Body of pancreas (tissue), 4 donors: ENCODE measurements at regions not wholly inside any gene's neighbourhood (a gene's known extent, or its start where the extent isn't known, plus 50 kb on each side); places are given as distances from the start of the nearest gene placed in this dataset.

ENCODE experiments used
- ATAC-seq: fragments of 150-250 bp; one replicate; pipeline ENCODE4 v1.9.1; 2016
- DNase-seq, 4 donors: peaks; one replicate each; pipeline ENCODE4 v3.0.0-alpha.2; 2019
- H3K27ac ChIP-seq, 4 donors: fragments of 200-600 bp; sonication (generic); 1 replicate in 3 of 4; 2 replicates in 1 of 4; pipeline versions ENCODE4 v1.5.1 to v1.6.1; 2016 to 2019; ENCODE audit warnings: mild to moderate bottlenecking in 1 of 4, mixed read lengths in 1 of 4, moderate library complexity in 1 of 4
- H3K27me3 ChIP-seq, 2 donors: fragments of 200-600 bp; sonication (generic); one replicate each; pipeline ENCODE4 v1.6.0; 2016; ENCODE audit warnings: mild to moderate bottlenecking in 1 of 2
- H3K36me3 ChIP-seq, 2 donors: fragments of 200-600 bp; sonication (generic); replicated peaks in 1 of 2; 2 replicates each; pipeline ENCODE4 v1.5.1; 2016; ENCODE audit warnings: low read depth in 2 of 2; ENCODE audit not compliant: insufficient read depth in 1 of 2
- H3K4me1 ChIP-seq: fragments of 200-600 bp; sonication (generic); one replicate; pipeline ENCODE4 v1.6.0; 2016
- H3K4me3 ChIP-seq, 2 donors: fragments of 200-600 bp; sonication (generic); 1 replicate in 1 of 2; 2 replicates in 1 of 2; pipeline ENCODE4 v1.5.1; 2016 to 2019
- H3K9me3 ChIP-seq, 3 donors: fragments of 200-600 bp; sonication (generic); 1 replicate in 2 of 3; 2 replicates in 1 of 3; pipeline ENCODE4 v1.5.1; 2016
- CTCF ChIP-seq, 7 experiments: fragments of 450-650 bp in 4 of 7; fragments of 200-600 bp in 3 of 7; sonication (generic) in 3 of 7; IDR thresholded peaks; one replicate each; pipeline ENCODE4 v1.5.1; 2016 to 2019; ENCODE audit warnings: antibody characterized with exemption in 7 of 7
- POLR2A ChIP-seq, 3 donors: fragments of 450-650 bp; IDR thresholded peaks; one replicate each; pipeline ENCODE4 v1.6.1; 2016; ENCODE audit warnings: antibody characterized with exemption in 3 of 3, mild to moderate bottlenecking in 2 of 3
- WGBS, 2 donors: methylation state at CpG; one replicate each; pipeline ENCODE4 v1.1.5; 2017; 5-methylcytosine and 5-hydroxymethylcytosine counted together
- intact Hi-C: fragments of 100-400 bp; cut with DNase I; formaldehyde crosslinking; loops from one replicate; pipeline ENCODE4 v1.15.1; 2023

DNA sequence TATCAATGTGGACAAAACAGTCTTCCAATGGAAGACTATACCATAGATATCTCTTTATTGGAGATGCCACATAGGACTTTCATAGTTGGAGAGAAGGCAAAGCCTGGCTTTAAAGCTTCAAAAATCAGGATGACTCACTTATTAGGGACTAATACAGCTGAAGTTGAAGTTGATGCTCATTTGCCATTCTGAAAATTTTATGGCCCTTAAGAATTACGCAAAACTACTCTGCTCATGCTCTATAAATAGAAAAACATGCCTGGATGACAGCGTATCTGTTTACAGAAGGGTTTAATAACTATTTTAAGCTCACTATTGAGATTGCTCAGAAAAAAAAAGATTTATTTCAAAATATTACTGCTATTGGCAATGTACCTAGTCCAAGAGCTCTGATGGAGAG, 155.5 kb upstream of the DST start:
- no peak for ATAC-seq
- no peak overlapping the region for H3K4me3 ChIP-seq
- no peaks in the 10 kb centered on the region for H3K36me3 ChIP-seq
- H3K27ac ChIP-seq = no peak overlapping the region
- no peaks in the 10 kb centered on the region for H3K9me3 ChIP-seq
- intact Hi-C loops = no loop called here
- no peak for DNase-seq
- H3K27me3 ChIP-seq = no peaks in the 10 kb centered on the region
- peaks cover 3% of the 10 kb centered on the region for H3K4me1 ChIP-seq
- WGBS, 2 donors = 63 to 68% methylated on average over 2 of the region's 2 CpGs
- TF ChIP-seq CTCF (IDR thresholded peaks at IDR 0.05) = no peak
- no peak for TF ChIP-seq POLR2A (IDR thresholded peaks at IDR 0.05)

DNA sequence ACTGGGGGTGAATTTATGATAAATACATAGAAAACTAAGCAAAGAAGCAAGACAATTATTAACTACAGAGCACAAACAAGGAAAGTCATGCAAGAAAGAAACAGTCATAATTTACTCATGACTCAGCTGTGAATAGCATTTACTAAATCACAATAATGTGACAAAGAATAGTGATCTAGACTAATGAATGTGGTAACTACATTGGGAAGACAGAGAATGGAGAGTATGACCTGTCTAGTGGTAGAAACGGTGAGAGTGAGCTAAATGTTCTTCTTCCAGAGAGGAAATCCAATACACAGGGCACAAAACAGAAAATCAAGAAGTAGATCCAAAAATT, 153.5 kb upstream of the DST start:
- H3K4me3 ChIP-seq = no peak overlapping the region
- peaks cover 3% of the 10 kb centered on the region for H3K4me1 ChIP-seq
- no peaks in the 10 kb centered on the region for H3K27me3 ChIP-seq
- no peak overlapping the region for H3K27ac ChIP-seq
- ATAC-seq = no peak
- DNase-seq = no peak
- H3K9me3 ChIP-seq = no peaks in the 10 kb centered on the region
- TF ChIP-seq POLR2A (IDR thresholded peaks at IDR 0.05) = no peak
- no peak for TF ChIP-seq CTCF (IDR thresholded peaks at IDR 0.05)
- intact Hi-C loops = no loop called here
- no peaks in the 10 kb centered on the region for H3K36me3 ChIP-seq
- WGBS, 2 donors = 46 to 59% methylated on average over 1 of the region's 1 CpG

DNA sequence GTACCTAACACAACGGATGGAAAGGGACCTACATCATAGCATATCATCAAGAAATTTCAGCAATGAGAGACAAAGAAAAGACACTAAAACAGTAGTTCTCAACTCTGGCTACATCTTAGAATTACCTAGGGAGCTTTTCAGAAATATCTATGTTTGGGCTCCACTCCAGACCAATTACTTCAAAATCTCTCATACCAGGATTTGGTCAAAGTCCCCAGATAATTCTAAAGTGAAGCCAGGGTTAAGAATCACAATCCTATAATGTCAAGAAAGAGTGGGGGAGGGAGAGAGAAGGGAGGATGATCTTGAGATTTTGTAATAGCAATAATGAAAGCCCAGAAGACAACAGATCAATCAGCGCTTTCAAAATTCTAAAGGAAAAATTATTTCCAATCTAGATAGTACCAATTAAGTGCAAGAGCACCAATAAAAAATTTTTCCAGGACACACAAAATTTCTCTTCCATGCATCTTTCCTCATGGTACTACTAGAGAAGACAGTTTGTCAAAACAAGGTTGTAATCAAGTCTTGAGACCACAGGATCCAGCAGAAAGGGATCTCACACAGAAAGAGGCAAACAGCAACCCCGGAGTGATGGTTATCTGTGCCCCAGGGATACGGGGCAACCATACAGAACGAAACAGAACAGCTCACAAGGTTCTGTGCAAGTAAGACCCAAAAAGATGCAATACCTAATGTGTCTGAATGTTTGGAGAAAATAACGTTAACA, 152.9 kb upstream of the DST start:
- DNase-seq (no peak), ATAC-seq (no peak)
- TF ChIP-seq POLR2A (IDR thresholded peaks at IDR 0.05) (no peak), CTCF (IDR thresholded peaks at IDR 0.05) (no peak)
- intact Hi-C loops = no loop called here
- WGBS, 2 donors = 45 to 49% methylated on average over 6 of the region's 6 CpGs
- H3K4me1 ChIP-seq = peaks cover 3% of the 10 kb centered on the region
- no peaks in the 10 kb centered on the region for H3K36me3 ChIP-seq
- no peaks in the 10 kb centered on the region for H3K27me3 ChIP-seq
- no peak overlapping the region for H3K27ac ChIP-seq
- no peaks in the 10 kb centered on the region for H3K9me3 ChIP-seq
- H3K4me3 ChIP-seq = no peak overlapping the region

DNA sequence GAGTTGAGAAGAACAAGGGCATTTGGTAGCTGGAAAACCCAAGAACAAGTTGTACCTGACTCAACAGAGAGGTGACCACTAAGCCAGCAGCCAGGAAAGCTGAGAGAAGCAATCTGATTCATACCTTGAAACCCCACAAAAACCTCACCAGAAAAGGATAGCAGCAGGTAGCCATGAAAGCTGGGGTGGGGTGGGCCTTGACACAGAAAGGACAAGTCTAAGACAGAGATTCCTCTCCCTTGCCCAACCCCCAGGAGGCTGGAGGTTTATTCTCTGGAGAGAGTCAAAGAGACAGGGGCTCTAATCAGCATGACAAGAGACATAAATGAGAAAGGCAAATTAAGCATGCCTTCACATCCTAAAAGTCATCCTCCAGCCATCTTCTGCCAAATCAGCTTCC, 151.7 kb upstream of the DST start:
- no peak for TF ChIP-seq CTCF (IDR thresholded peaks at IDR 0.05)
- no peak for TF ChIP-seq POLR2A (IDR thresholded peaks at IDR 0.05)
- Histone ChIP-seq H3K27ac (no peak overlapping the region), H3K4me1 (peaks cover 3% of the 10 kb centered on the region), H3K36me3 (no peaks in the 10 kb centered on the region), H3K4me3 (no peak overlapping the region), H3K9me3 (no peaks in the 10 kb centered on the region), H3K27me3 (no peaks in the 10 kb centered on the region)
- DNase-seq (no peak), ATAC-seq (no peak)
- intact Hi-C loops = no loop called here

GRCh38 chr6:56793938-56794337, 151.2 kb upstream of the DST start:
- Histone ChIP-seq H3K27ac (no peak overlapping the region), H3K4me3 (no peak overlapping the region), H3K36me3 (no peaks in the 10 kb centered on the region), H3K4me1 (peaks cover 3% of the 10 kb centered on the region), H3K27me3 (no peaks in the 10 kb centered on the region), H3K9me3 (no peaks in the 10 kb centered on the region)
- no peak for ATAC-seq
- TF ChIP-seq CTCF (IDR thresholded peaks at IDR 0.05) (no peak), POLR2A (IDR thresholded peaks at IDR 0.05) (no peak)
- WGBS, 2 donors = 70 to 83% methylated on average over 2 of the region's 2 CpGs
- intact Hi-C loops = no loop called here
- DNase-seq = no peak
